PC-3 (cell line): ENCODE measurements at regions not wholly inside any gene's neighbourhood (a gene's known extent, or its start where the extent isn't known, plus 50 kb on each side); places are given as distances from the start of the nearest gene placed in this dataset.

Experiments
- ATAC-seq: fragments of 200-7000 bp; cut with Tn5 transposase; 2 replicates; pipeline ENCODE4 v1.9.1; 2020; ENCODE audit warnings: mild to moderate bottlenecking, moderate library complexity
- BruUV-seq: library from RNA; stranded (reverse); fragments of 400-500 nt; replicated peaks from 2 replicates; lab custom pipeline; 2021; lab: Mats Ljungman, UMichigan
- CTCF ChIA-PET: fragments of 300-600 bp; sonication (Branson Sonifier 250); formaldehyde crosslinking; loops from one replicate; lab custom pipeline; 2022; ENCODE audit warnings: antibody characterized with exemption; lab: Charles Lee
- POLR2A ChIA-PET: fragments of 300-600 bp; sonication (Branson Sonifier 250); formaldehyde crosslinking; loops from one replicate; lab custom pipeline; 2022; ENCODE audit warnings: antibody characterized with exemption; ENCODE audit not compliant: unreplicated experiment; lab: Charles Lee
- DNase-seq: peaks from one replicate; pipeline ENCODE4 v3.0.0-alpha.2; 2015
- H2AFZ ChIP-seq: fragments of 300-600 bp; sonication (generic); 2 replicates; pipeline ENCODE4 v1.6.0; 2016; ENCODE audit warnings: antibody characterized with exemption, low read length
- H3F3A ChIP-seq: fragments of 300-600 bp; sonication (generic); one replicate; pipeline ENCODE4 v1.6.0; 2017; ENCODE audit warnings: antibody characterized with exemption, low read length, control low read depth, mild to moderate bottlenecking; ENCODE audit not compliant: unreplicated experiment
- H3K27ac ChIP-seq: fragments of 300-600 bp; sonication (generic); 2 replicates; pipeline ENCODE4 v1.5.1; 2016; ENCODE audit warnings: mild to moderate bottlenecking, low read length
- H3K27me3 ChIP-seq: fragments of 300-600 bp; sonication (generic); 2 replicates; pipeline ENCODE4 v1.6.1; 2016; ENCODE audit warnings: low read length, mixed read lengths
- H3K36me3 ChIP-seq: fragments of 300-600 bp; sonication (generic); 2 replicates; pipeline ENCODE4 v1.6.1; 2016; ENCODE audit warnings: low read depth, mixed run types, low read length, mixed read lengths
- H3K4me1 ChIP-seq: fragments of 300-600 bp; sonication (generic); 2 replicates; pipeline ENCODE4 v1.5.1; 2016; ENCODE audit warnings: low read length; ENCODE audit not compliant: insufficient read depth
- H3K4me2 ChIP-seq: fragments of 300-600 bp; sonication (generic); 2 replicates; pipeline ENCODE4 v1.6.0; 2016; ENCODE audit warnings: low read length
- H3K4me3 ChIP-seq: fragments of 300-600 bp; sonication (generic); 2 replicates; pipeline ENCODE4 v1.5.1; 2016; ENCODE audit warnings: mild to moderate bottlenecking, low read length, mixed read lengths
- H3K79me2 ChIP-seq: fragments of 300-600 bp; sonication (generic); 2 replicates; pipeline ENCODE4 v1.6.1; 2017; ENCODE audit warnings: low read length, mixed read lengths
- H3K9ac ChIP-seq: fragments of 300-600 bp; sonication (generic); 2 replicates; pipeline ENCODE4 v1.6.0; 2016; ENCODE audit warnings: mild to moderate bottlenecking, low read length
- H3K9me2 ChIP-seq: fragments of 300-600 bp; sonication (generic); replicated peaks from 2 replicates; pipeline ENCODE4 v1.6.1; 2016; ENCODE audit warnings: mixed run types, low read length, mixed read lengths
- H3K9me3 ChIP-seq: fragments of 300-600 bp; sonication (generic); 2 replicates; pipeline ENCODE4 v1.6.1; 2016; ENCODE audit warnings: low read length, mixed read lengths
- H4K20me1 ChIP-seq: fragments of 300-600 bp; sonication (generic); 2 replicates; pipeline ENCODE4 v1.6.1; 2016; ENCODE audit warnings: low read length, mixed read lengths
- CTCF ChIP-seq: fragments of 300-600 bp; sonication (generic); conservative IDR thresholded peaks from 2 replicates; pipeline ENCODE4 v1.5.1; 2017; ENCODE audit warnings: antibody characterized with exemption, low read depth, mild to moderate bottlenecking, low read length
- EZH2 ChIP-seq: fragments of 300-600 bp; sonication (generic); IDR thresholded peaks from one replicate; pipeline ENCODE4 v1.6.1; 2017; ENCODE audit warnings: antibody characterized with exemption, mild to moderate bottlenecking, low read length; ENCODE audit not compliant: unreplicated experiment
- EZH2phosphoT487 ChIP-seq: fragments of 300-600 bp; sonication (generic); IDR thresholded peaks from 2 replicates; pipeline ENCODE4 v1.6.1; 2018; ENCODE audit warnings: mild to moderate bottlenecking, antibody characterized with exemption, low read length, borderline replicate concordance
- intact Hi-C: fragments of 100-400 bp; cut with micrococcal nuclease; formaldehyde crosslinking; loops from 2 replicates; pipeline ENCODE4 v1.9.0; 2023

- Histone ChIP-seq H3F3A (no peaks in the 10 kb centered on the region), H3K4me2 (no peak overlapping the region), H3K27me3 (peaks cover 83% of the 10 kb centered on the region), H3K9me3 (no peaks in the 10 kb centered on the region), H2AFZ (no peak overlapping the region), H3K27ac (no peak overlapping the region), H3K9me2 (no peaks in the 10 kb centered on the region), H3K4me1 (no peaks in the 10 kb centered on the region), H3K79me2 (no peaks in the 10 kb centered on the region), H3K4me3 (no peak overlapping the region), H4K20me1 (no peaks in the 10 kb centered on the region), H3K36me3 (no peaks in the 10 kb centered on the region), H3K9ac (no peak overlapping the region)
- no TSS peak for BruUV-seq
- ATAC-seq (no peak), DNase-seq (no peak)
- POLR2A ChIA-PET = no interaction called here
- intact Hi-C loops = no loop called here
- CTCF ChIA-PET = no interaction called here
- TF ChIP-seq EZH2 = no peak
- no peak for TF ChIP-seq EZH2phosphoT487
- no peak for TF ChIP-seq CTCF
Observed at GRCh38 chr18:78678318-78678695, 301.3 kb upstream of the SALL3 start.

- Histone ChIP-seq H3K4me3 (no peak overlapping the region), H3K4me1 (no peaks in the 10 kb centered on the region), H3K9me3 (no peaks in the 10 kb centered on the region), H2AFZ (no peak overlapping the region), H4K20me1 (no peaks in the 10 kb centered on the region), H3K27ac (no peak overlapping the region), H3K36me3 (no peaks in the 10 kb centered on the region), H3K9me2 (no peaks in the 10 kb centered on the region), H3K79me2 (no peaks in the 10 kb centered on the region), H3K4me2 (no peak overlapping the region), H3K27me3 (peaks cover 89% of the 10 kb centered on the region), H3F3A (no peaks in the 10 kb centered on the region), H3K9ac (no peak overlapping the region)
- intact Hi-C loops = no loop called here
- no TSS peak for BruUV-seq
- CTCF ChIA-PET = no interaction called here
- POLR2A ChIA-PET = no interaction called here
- TF ChIP-seq EZH2phosphoT487 (no peak), CTCF (no peak), EZH2 (no peak)
- DNase-seq (no peak), ATAC-seq (no peak)
Observed at GRCh38 chr18:78679031-78679430, 300.6 kb upstream of the SALL3 start.

- intact Hi-C loops = no loop called here
- H3F3A ChIP-seq = no peaks in the 10 kb centered on the region
- no peak for ATAC-seq
- H4K20me1 ChIP-seq = no peaks in the 10 kb centered on the region
- no peak for DNase-seq
- ChIA-PET CTCF (no interaction called here), POLR2A (no interaction called here)
- BruUV-seq = no TSS peak
- TF ChIP-seq EZH2phosphoT487 (no peak), CTCF (no peak), EZH2 (no peak)
- no peak overlapping the region for H3K27ac ChIP-seq
- no peak overlapping the region for H3K9ac ChIP-seq
- H3K4me3 ChIP-seq = no peak overlapping the region
- H3K27me3 ChIP-seq = peaks cover 94% of the 10 kb centered on the region
- H2AFZ ChIP-seq = no peak overlapping the region
- H3K4me1 ChIP-seq = no peaks in the 10 kb centered on the region
- H3K9me2 ChIP-seq = no peaks in the 10 kb centered on the region
- H3K36me3 ChIP-seq = no peaks in the 10 kb centered on the region
- no peaks in the 10 kb centered on the region for H3K9me3 ChIP-seq
- H3K79me2 ChIP-seq = no peaks in the 10 kb centered on the region
- no peak overlapping the region for H3K4me2 ChIP-seq
Observed at GRCh38 chr18:78679613-78680260, 299.9 kb upstream of the SALL3 start.
